Keratinocyte (primary cell): ENCODE measurements at regions not wholly inside any gene's neighbourhood (a gene's known extent, or its start where the extent isn't known, plus 50 kb on each side); places are given as distances from the start of the nearest gene placed in this dataset.

Experiments used
- DNase-seq: peaks from one replicate; pipeline ENCODE4 v3.0.0-alpha.2; 2011; ENCODE audit warnings: low read depth, missing footprints, low spot score
- FAIRE-seq: peaks from 2 replicates; lab custom pipeline; 2011; peaks lifted over from hg19 to GRCh38; lab: Jason Lieb, UNC
- H2AFZ ChIP-seq: 2 replicates; pipeline ENCODE4 v1.6.0; 2012; ENCODE audit warnings: low read length, control low read depth, inconsistent platforms; ENCODE audit not compliant: control insufficient read depth
- H3K27ac ChIP-seq: 2 replicates; pipeline ENCODE4 v1.5.1; 2011; ENCODE audit warnings: low read length; ENCODE audit not compliant: control insufficient read depth, insufficient read depth
- H3K27me3 ChIP-seq: 3 replicates; pipeline ENCODE4 v1.6.0; 2011; ENCODE audit warnings: low read length; ENCODE audit not compliant: control insufficient read depth, insufficient read depth; ENCODE audit errors: extremely low read depth
- H3K36me3 ChIP-seq, 2 experiments: 2 replicates in 1 of 2; 3 replicates in 1 of 2; pipeline ENCODE4 v1.5.1; 2011; ENCODE audit warnings: low read length in 2 of 2, mild to moderate bottlenecking in 1 of 2; ENCODE audit not compliant: control insufficient read depth in 2 of 2, insufficient read depth in 2 of 2; ENCODE audit errors: extremely low read depth in 1 of 2
- H3K4me1 ChIP-seq: 3 replicates; pipeline ENCODE4 v1.5.1; 2011; ENCODE audit warnings: low read length; ENCODE audit not compliant: control insufficient read depth, insufficient read depth; ENCODE audit errors: extremely low read depth
- H3K4me2 ChIP-seq: 3 replicates; pipeline ENCODE4 v1.6.0; 2011; ENCODE audit warnings: low read depth, low read length; ENCODE audit not compliant: control insufficient read depth, insufficient read depth; ENCODE audit errors: extremely low read depth
- H3K4me3 ChIP-seq, 3 experiments: fragments of 200-600 bp in 1 of 3; sonication (generic) in 1 of 3; 2 replicates in 2 of 3; 3 replicates in 1 of 3; pipeline ENCODE4 v1.5.1; 2011 to 2016; ENCODE audit warnings: low read length in 3 of 3, mild to moderate bottlenecking in 3 of 3, control low read depth in 2 of 3, inconsistent platforms in 1 of 3, low read depth in 1 of 3, mixed read lengths in 1 of 3, mixed run types in 1 of 3, moderate library complexity in 1 of 3; ENCODE audit not compliant: control insufficient read depth in 2 of 3, insufficient read depth in 2 of 3; ENCODE audit errors: extremely low read depth in 1 of 3
- H3K79me2 ChIP-seq: 2 replicates; pipeline ENCODE4 v1.6.0; 2012; ENCODE audit warnings: low read length; ENCODE audit not compliant: control insufficient read depth, insufficient read depth
- H3K9ac ChIP-seq: 3 replicates; pipeline ENCODE4 v1.6.0; 2011; ENCODE audit warnings: low read length; ENCODE audit not compliant: control insufficient read depth, insufficient read depth; ENCODE audit errors: extremely low read depth
- H3K9me1 ChIP-seq: 3 replicates; pipeline ENCODE4 v1.6.0; 2011; ENCODE audit warnings: low read length; ENCODE audit not compliant: control insufficient read depth, insufficient read depth; ENCODE audit errors: extremely low read depth
- H3K9me3 ChIP-seq: 2 replicates; pipeline ENCODE4 v1.5.1; 2012; ENCODE audit warnings: low read depth, low read length; ENCODE audit not compliant: control insufficient read depth
- H4K20me1 ChIP-seq: 3 replicates; pipeline ENCODE4 v1.6.0; 2011; ENCODE audit warnings: low read length; ENCODE audit not compliant: control insufficient read depth, insufficient read depth; ENCODE audit errors: extremely low read depth
- CTCF ChIP-seq, 3 experiments: IDR thresholded peaks in 1 of 3; conservative IDR thresholded peaks in 1 of 3; optimal IDR thresholded peaks in 1 of 3; 2 replicates in 2 of 3; 3 replicates in 1 of 3; pipeline versions ENCODE3 to v1.5.1; 2011; ENCODE audit warnings: low read length in 3 of 3, mild to moderate bottlenecking in 3 of 3, moderate library complexity in 2 of 3, control low read depth in 1 of 3, inconsistent platforms in 1 of 3; ENCODE audit not compliant: insufficient read depth in 2 of 3; ENCODE audit errors: extremely low read depth in 1 of 3
- EZH2 ChIP-seq: IDR thresholded peaks from one replicate; pipeline ENCODE4 v1.6.1; 2012; ENCODE audit warnings: inconsistent platforms, mild to moderate bottlenecking, low read length, moderate library complexity
- dilution Hi-C: fragments of 300-500 bp; cut with MboI; formaldehyde crosslinking; loops from one replicate; pipeline ENCODE4 v1.7.0; 2020; ENCODE audit warnings: low sequenced_read_pairs; ENCODE audit not compliant: extremely low pct_ligation_motif_present

- H3K27me3 ChIP-seq, result no peaks in the 10 kb centered on the region
- FAIRE-seq, result no peak
- H3K9me3 ChIP-seq, result peaks cover 7% of the 10 kb centered on the region
- no peak overlapping the region for H3K4me2 ChIP-seq
- H3K79me2 ChIP-seq, result no peaks in the 10 kb centered on the region
- TF ChIP-seq CTCF (optimal IDR thresholded peaks at IDR 0.05 in 1 of 3, IDR thresholded peaks at IDR 0.05 in 1 of 3, conservative IDR thresholded peaks at IDR 0.05 in 1 of 3; ENCODE audit: extremely low read depth in 1 of 3, insufficient read depth in 2 of 3, low read length in 3 of 3) (no peak), EZH2 (no peak)
- no peak overlapping the region for H3K27ac ChIP-seq
- dilution Hi-C loops, result no loop called here
- no peak for DNase-seq
- H3K9me1 ChIP-seq, result no peaks in the 10 kb centered on the region
- no peaks in the 10 kb centered on the region for H4K20me1 ChIP-seq
- H3K4me3 ChIP-seq, result no peak overlapping the region
- H2AFZ ChIP-seq, result no peak overlapping the region
- no peak overlapping the region for H3K9ac ChIP-seq
- no peaks in the 10 kb centered on the region for H3K4me1 ChIP-seq
- H3K36me3 ChIP-seq, result no peaks in the 10 kb centered on the region
These were observed 231.7 kb upstream of the EXOC2 start for GRCh38 chr6:924661-925060.

GRCh38 chr6:921400-921799 is 228.5 kb upstream of the EXOC2 start:
- Histone ChIP-seq H2AFZ (no peak overlapping the region), H3K4me1 (no peaks in the 10 kb centered on the region), H3K4me3 (no peak overlapping the region), H3K9me1 (no peaks in the 10 kb centered on the region), H3K36me3 (no peaks in the 10 kb centered on the region), H3K4me2 (no peak overlapping the region), H3K27me3 (no peaks in the 10 kb centered on the region), H3K9ac (no peak overlapping the region), H3K9me3 (peaks cover 7% of the 10 kb centered on the region), H4K20me1 (no peaks in the 10 kb centered on the region), H3K79me2 (no peaks in the 10 kb centered on the region), H3K27ac (no peak overlapping the region)
- no peak for TF ChIP-seq EZH2
- no peak for TF ChIP-seq CTCF (optimal IDR thresholded peaks at IDR 0.05 in 1 of 3, IDR thresholded peaks at IDR 0.05 in 1 of 3, conservative IDR thresholded peaks at IDR 0.05 in 1 of 3; ENCODE audit: extremely low read depth in 1 of 3, insufficient read depth in 2 of 3, low read length in 3 of 3)
- dilution Hi-C loops, result no loop called here
- DNase-seq (no peak), FAIRE-seq (no peak)
